NCI-H345 (cell line): ENCODE measurements at regions not wholly inside any gene's neighbourhood (a gene's known extent, or its start where the extent isn't known, plus 50 kb on each side); places are given as distances from the start of the nearest gene placed in this dataset.
"Not testable (repeated sequence)": the region's sequence is repeated elsewhere in the genome, so short reads cannot be mapped to it uniquely, and the experiment has no call there.

ENCODE experiments used
- DNase-seq: peaks from one replicate; lab custom pipeline; 2025; lab: John Stamatoyannopoulos, UW

- no peak for DNase-seq
These were observed 63.6 kb upstream of the HGF start for GRCh38 chr7:81833401-81833800.

- DNase-seq: no peak
These were observed 62.0 kb upstream of the HGF start for GRCh38 chr7:81831883-81832282.

GRCh38 chr7:81829511-81829910 lies 59.7 kb upstream of the HGF start:
- not testable (repeated sequence) for DNase-seq

- no peak for DNase-seq
These were observed 53.0 kb upstream of the HGF start for GRCh38 chr7:81822811-81823210.

GRCh38 chr7:81819861-81820260 lies 50.0 kb upstream of the HGF start:
- no peak for DNase-seq
